CD8-positive, alpha-beta memory T cell (primary cell): ENCODE measurements at regions not wholly inside any gene's neighbourhood (a gene's known extent, or its start where the extent isn't known, plus 50 kb on each side); places are given as distances from the start of the nearest gene placed in this dataset.

ENCODE experiments used
- CTCF ChIA-PET: fragments of 350-600 bp; sonication (Branson Sonifier 250); formaldehyde crosslinking; loops from one replicate; lab custom pipeline; 2021; ENCODE audit warnings: antibody characterized with exemption; lab: Charles Lee
- POLR2A ChIA-PET: fragments of 350-600 bp; sonication (Branson Sonifier 250); formaldehyde crosslinking; loops from one replicate; lab custom pipeline; 2021; ENCODE audit warnings: antibody characterized with exemption; lab: Charles Lee
- DNase-seq, 5 donors: peaks; one replicate each; pipeline versions ENCODE4 v3.0.0 to v3.0.0-alpha.2; 2020 to 2022; ENCODE audit warnings: mixed read lengths in 1 of 5
- H3K27ac ChIP-seq: one replicate; pipeline ENCODE4 v1.7.0; 2013; ENCODE audit warnings: low read depth, mild to moderate bottlenecking, low read length, moderate library complexity
- H3K27me3 ChIP-seq: 2 replicates; pipeline ENCODE4 v1.7.0; 2013; ENCODE audit warnings: low read length, mild to moderate bottlenecking; ENCODE audit not compliant: insufficient read depth, poor library complexity, severe bottlenecking
- H3K36me3 ChIP-seq: 2 replicates; pipeline ENCODE4 v1.7.0; 2013; ENCODE audit warnings: mild to moderate bottlenecking, low read length, moderate library complexity; ENCODE audit not compliant: insufficient read depth
- H3K4me1 ChIP-seq: 2 replicates; pipeline ENCODE4 v1.7.0; 2013; ENCODE audit warnings: mild to moderate bottlenecking, low read length, moderate library complexity; ENCODE audit not compliant: insufficient read depth
- H3K4me3 ChIP-seq: 2 replicates; pipeline ENCODE4 v1.7.0; 2013; ENCODE audit warnings: mild to moderate bottlenecking, low read length
- H3K9me3 ChIP-seq: 2 replicates; pipeline ENCODE4 v1.7.0; 2013; ENCODE audit warnings: mild to moderate bottlenecking, low read length
- H3K27ac Mint-ChIP-seq, 8 donors: one replicate each; pipeline ENCODE4 v1.8.0; 2020 to 2021; ENCODE audit warnings: mixed read lengths in 8 of 8, mild to moderate bottlenecking in 6 of 8, inconsistent platforms in 3 of 8, moderate library complexity in 3 of 8
- H3K27me3 Mint-ChIP-seq, 2 donors: one replicate each; pipeline ENCODE4 v1.8.0; 2020 to 2021; ENCODE audit warnings: mixed read lengths in 2 of 2, mild to moderate bottlenecking in 1 of 2, moderate library complexity in 1 of 2
- H3K36me3 Mint-ChIP-seq, 3 donors: one replicate each; pipeline ENCODE4 v1.8.0; 2020 to 2021; ENCODE audit warnings: mixed read lengths in 3 of 3, inconsistent platforms in 1 of 3, mild to moderate bottlenecking in 1 of 3
- H3K4me1 Mint-ChIP-seq, 3 donors: one replicate each; pipeline ENCODE4 v1.8.0; 2020 to 2021; ENCODE audit warnings: mixed read lengths in 3 of 3, inconsistent platforms in 1 of 3, mild to moderate bottlenecking in 1 of 3
- H3K4me3 Mint-ChIP-seq, 7 donors: one replicate each; pipeline ENCODE4 v1.8.0; 2020 to 2021; ENCODE audit warnings: mixed read lengths in 7 of 7, mild to moderate bottlenecking in 6 of 7, moderate library complexity in 4 of 7, inconsistent platforms in 2 of 7
- H3K9me3 Mint-ChIP-seq, 5 donors: one replicate each; pipeline ENCODE4 v1.8.0; 2020 to 2022; ENCODE audit warnings: mixed read lengths in 5 of 5, mild to moderate bottlenecking in 3 of 5, moderate library complexity in 2 of 5, inconsistent platforms in 1 of 5

DNA sequence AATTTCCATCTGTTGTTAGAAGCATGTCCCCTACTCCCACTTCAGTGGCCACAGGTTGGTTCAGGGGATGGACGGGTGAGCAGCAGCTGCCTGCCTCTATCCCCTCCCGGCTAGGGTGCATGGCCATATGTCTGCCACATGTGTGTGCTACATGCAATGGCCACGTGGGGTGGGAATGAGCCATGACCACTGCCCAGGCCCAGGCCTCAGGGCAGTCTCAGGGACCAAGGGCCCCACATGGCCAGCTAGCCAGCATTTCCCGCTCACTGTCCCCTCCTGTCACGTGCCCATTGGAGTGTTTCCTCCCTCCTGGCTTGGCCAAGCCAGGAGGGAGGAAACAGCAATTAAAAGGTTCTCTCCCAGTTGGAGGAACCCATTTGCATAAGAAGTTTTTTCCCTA, 117.1 kb downstream of the KCNS3 start:
- no peak overlapping the region for H3K4me3 ChIP-seq
- ChIA-PET POLR2A (no interaction called here), CTCF (no interaction called here)
- Mint-ChIP-seq H3K4me3 (no peak overlapping the region), H3K27me3 (peaks cover 0 to 2% of the 10 kb centered on the region in 2 donors), H3K4me1 (no peaks in the 10 kb centered on the region), H3K9me3 (peaks cover 12 to 21% (median 16%) of the 10 kb centered on the region in 5 donors), H3K27ac (no peak overlapping the region), H3K36me3 (no peaks in the 10 kb centered on the region)
- no peaks in the 10 kb centered on the region for H3K9me3 ChIP-seq
- no peaks in the 10 kb centered on the region for H3K27me3 ChIP-seq
- no peaks in the 10 kb centered on the region for H3K4me1 ChIP-seq
- no peak overlapping the region for H3K27ac ChIP-seq
- no peaks in the 10 kb centered on the region for H3K36me3 ChIP-seq
- no peak for DNase-seq
